GM12892 (cell line): ENCODE measurements at regions not wholly inside any gene's neighbourhood (a gene's known extent, or its start where the extent isn't known, plus 50 kb on each side); places are given as distances from the start of the nearest gene placed in this dataset.

Experiments used
- POLR2A ChIP-seq: IDR thresholded peaks from 2 replicates; pipeline ENCODE4 v1.6.1; 2011; ENCODE audit warnings: low read depth, low read length, control low read depth
- POLR2AphosphoS5 ChIP-seq: IDR thresholded peaks from 2 replicates; pipeline ENCODE4 v1.6.1; 2011; ENCODE audit warnings: low read depth, low read length, control low read depth

DNA sequence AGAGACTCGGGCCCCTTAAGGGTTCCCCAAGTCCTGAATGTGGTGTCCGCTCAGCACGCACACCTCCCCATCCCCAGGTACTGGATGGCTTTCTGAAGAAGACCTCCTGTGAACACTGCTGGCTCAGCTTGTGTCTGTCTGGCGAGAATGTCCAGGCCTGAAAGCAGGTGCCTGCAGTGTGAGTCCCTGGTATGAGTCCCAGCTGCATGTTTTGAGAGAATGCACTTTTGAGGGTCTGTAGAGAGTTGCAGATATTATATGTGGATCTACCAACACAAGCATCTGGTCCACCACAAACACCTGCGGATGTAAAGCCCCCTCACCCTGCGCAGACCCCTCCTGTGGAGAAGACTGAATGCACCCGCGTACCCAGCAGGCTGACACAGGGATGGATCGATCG, 1308.9 kb downstream of the TBC1D22A start:
- TF ChIP-seq POLR2AphosphoS5 (no peak), POLR2A (no peak)
